CD14-positive monocyte (primary cell): ENCODE measurements at regions not wholly inside any gene's neighbourhood (a gene's known extent, or its start where the extent isn't known, plus 50 kb on each side); places are given as distances from the start of the nearest gene placed in this dataset.

ENCODE experiments used
- DNase-seq, 3 donors: peaks; one replicate each; pipeline ENCODE4 v3.0.0-alpha.2; 2011 to 2022
- H2AFZ ChIP-seq: 2 replicates; pipeline ENCODE4 v1.6.0; 2012; ENCODE audit warnings: mild to moderate bottlenecking, low read depth, low read length, inconsistent platforms; ENCODE audit not compliant: insufficient read depth, poor library complexity, severe bottlenecking
- H3K27ac ChIP-seq, 2 donors: 1 replicate in 1 of 2; 2 replicates in 1 of 2; pipeline ENCODE4 v1.5.1; 2012 to 2013; ENCODE audit warnings: low read length in 2 of 2, control low read depth in 1 of 2, inconsistent platforms in 1 of 2, low read depth in 1 of 2, mild to moderate bottlenecking in 1 of 2
- H3K27me3 ChIP-seq, 2 donors: one replicate each; pipeline versions ENCODE4 v1.6.0 to v1.6.1; 2011 to 2013; ENCODE audit warnings: low read length in 2 of 2; ENCODE audit not compliant: control insufficient read depth in 2 of 2, insufficient read depth in 2 of 2
- H3K36me3 ChIP-seq, 2 donors: replicated peaks in 1 of 2; 1 replicate in 1 of 2; 2 replicates in 1 of 2; pipeline versions ENCODE4 v1.5.1 to v1.6.1; 2012 to 2013; ENCODE audit warnings: low read length in 2 of 2, control low read depth in 1 of 2, inconsistent platforms in 1 of 2, mild to moderate bottlenecking in 1 of 2; ENCODE audit not compliant: insufficient read depth in 2 of 2, control insufficient read depth in 1 of 2
- H3K4me1 ChIP-seq, 2 donors: 1 replicate in 1 of 2; 2 replicates in 1 of 2; pipeline versions ENCODE4 v1.5.1 to v1.6.1; 2012 to 2013; ENCODE audit warnings: low read length in 2 of 2, control low read depth in 1 of 2, inconsistent platforms in 1 of 2, mild to moderate bottlenecking in 1 of 2, moderate library complexity in 1 of 2; ENCODE audit not compliant: insufficient read depth in 2 of 2, control insufficient read depth in 1 of 2
- H3K4me2 ChIP-seq: replicated peaks from 2 replicates; pipeline ENCODE3; 2012; ENCODE audit warnings: low read length, moderate library complexity, mild to moderate bottlenecking; ENCODE audit not compliant: poor library complexity, severe bottlenecking; ENCODE audit errors: extremely low read depth
- H3K4me3 ChIP-seq, 3 experiments: fragments of 200-600 bp in 1 of 3; sonication (generic) in 1 of 3; replicated peaks in 1 of 3; 1 replicate in 2 of 3; 2 replicates in 1 of 3; pipeline ENCODE4 v1.5.1; 2011 to 2013; ENCODE audit warnings: low read length in 3 of 3, mild to moderate bottlenecking in 3 of 3, control low read depth in 2 of 3, low read depth in 2 of 3, inconsistent platforms in 1 of 3, moderate library complexity in 1 of 3
- H3K79me2 ChIP-seq: 2 replicates; pipeline ENCODE4 v1.6.0; 2012; ENCODE audit warnings: mild to moderate bottlenecking, control low read depth, inconsistent platforms, low read length, moderate library complexity; ENCODE audit not compliant: insufficient read depth
- H3K9ac ChIP-seq: 2 replicates; pipeline ENCODE4 v1.6.0; 2017; ENCODE audit warnings: low read length, mild to moderate bottlenecking; ENCODE audit not compliant: insufficient read depth, poor library complexity, severe bottlenecking
- H3K9me3 ChIP-seq, 2 donors: replicated peaks in 1 of 2; 1 replicate in 1 of 2; 2 replicates in 1 of 2; pipeline versions ENCODE4 v1.5.1 to v1.6.1; 2012 to 2013; ENCODE audit warnings: low read length in 2 of 2, control low read depth in 1 of 2; ENCODE audit not compliant: control insufficient read depth in 1 of 2, insufficient read depth in 1 of 2
- H4K20me1 ChIP-seq: 2 replicates; pipeline ENCODE4 v1.6.0; 2012; ENCODE audit warnings: mild to moderate bottlenecking, low read length, control low read depth, moderate library complexity; ENCODE audit not compliant: insufficient read depth
- H3K27ac Mint-ChIP-seq, 7 donors: one replicate each; pipeline ENCODE4 v1.8.0; 2020; ENCODE audit warnings: mild to moderate bottlenecking in 7 of 7, mixed read lengths in 7 of 7, moderate library complexity in 6 of 7, inconsistent platforms in 2 of 7
- H3K27me3 Mint-ChIP-seq, 3 donors: one replicate each; pipeline ENCODE4 v1.8.0; 2021 to 2022; ENCODE audit warnings: low read depth in 3 of 3, mild to moderate bottlenecking in 3 of 3, mixed read lengths in 3 of 3, moderate library complexity in 3 of 3, inconsistent platforms in 1 of 3
- H3K36me3 Mint-ChIP-seq, 2 donors: one replicate each; pipeline ENCODE4 v1.8.0; 2020; ENCODE audit warnings: mixed read lengths in 2 of 2, inconsistent platforms in 1 of 2, mild to moderate bottlenecking in 1 of 2
- H3K4me1 Mint-ChIP-seq: one replicate; pipeline ENCODE4 v1.8.0; 2020; ENCODE audit warnings: mild to moderate bottlenecking, mixed read lengths
- H3K4me3 Mint-ChIP-seq, 2 donors: one replicate each; pipeline ENCODE4 v1.8.0; 2020; ENCODE audit warnings: mild to moderate bottlenecking in 2 of 2, mixed read lengths in 2 of 2, moderate library complexity in 1 of 2
- H3K9me3 Mint-ChIP-seq, 7 donors: one replicate each; pipeline ENCODE4 v1.8.0; 2020 to 2022; ENCODE audit warnings: mixed read lengths in 7 of 7, mild to moderate bottlenecking in 6 of 7, moderate library complexity in 6 of 7, inconsistent platforms in 2 of 7
- WGBS: methylation state at CpG from one replicate; pipeline ENCODE4 v1.1.5; 2013; ENCODE audit warnings: missing lambda C conversion rate; ENCODE audit not compliant: insufficient coverage; 5-methylcytosine and 5-hydroxymethylcytosine counted together
- intact Hi-C, 2 donors: fragments of 100-400 bp; cut with micrococcal nuclease; formaldehyde crosslinking; loops; one replicate each; pipeline versions ENCODE4 v1.15.0 to v1.15.1; 2023
- TF ChIP-seq, protein P1 (sequence below): fragments of 200-600 bp; IDR thresholded peaks from one replicate; pipeline ENCODE4 v1.8.0; 2022; ENCODE audit warnings: antibody characterized with exemption, mild to moderate bottlenecking

DNA sequence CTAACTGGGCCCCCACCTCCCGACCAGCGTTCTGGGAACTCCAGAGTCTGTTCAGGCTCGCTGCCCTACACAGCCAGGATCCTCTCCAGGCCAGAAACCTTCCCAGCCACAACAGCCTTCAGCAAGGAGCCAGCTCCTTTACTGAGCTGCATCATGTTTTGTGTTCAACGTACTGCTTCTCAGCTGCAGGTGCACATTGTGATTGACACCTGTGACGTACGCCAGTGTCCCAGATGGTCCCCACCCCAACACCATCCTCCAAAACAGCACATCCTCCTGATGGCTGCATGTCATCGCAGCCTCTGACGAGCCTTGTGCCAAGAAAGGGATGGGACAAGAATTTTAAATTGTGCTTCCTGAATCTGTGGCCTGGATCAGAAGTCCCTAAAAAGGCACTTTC is 117.5 kb downstream of the SPATA19 start:
- Histone ChIP-seq H3K27ac (no peak overlapping the region), H3K4me2 (no peak overlapping the region), H3K9ac (no peak overlapping the region), H3K9me3 (no peaks in the 10 kb centered on the region), H3K4me1 (no peaks in the 10 kb centered on the region), H3K36me3 (no peaks in the 10 kb centered on the region), H3K4me3 (no peak overlapping the region), H2AFZ (no peak overlapping the region), H3K27me3 (no peaks in the 10 kb centered on the region), H3K79me2 (no peaks in the 10 kb centered on the region), H4K20me1 (no peaks in the 10 kb centered on the region)
- H3K9me3 Mint-ChIP-seq = peaks cover 0 to 5% (median 2%) of the 10 kb centered on the region in 7 donors
- no peaks in the 10 kb centered on the region for H3K4me1 Mint-ChIP-seq
- 87% methylated on average over 8 of the region's 8 CpGs for WGBS
- H3K36me3 Mint-ChIP-seq = no peaks in the 10 kb centered on the region
- no peak overlapping the region for H3K4me3 Mint-ChIP-seq
- no peak overlapping the region for H3K27ac Mint-ChIP-seq
- no peak for DNase-seq
- TF ChIP-seq, protein P1, sequence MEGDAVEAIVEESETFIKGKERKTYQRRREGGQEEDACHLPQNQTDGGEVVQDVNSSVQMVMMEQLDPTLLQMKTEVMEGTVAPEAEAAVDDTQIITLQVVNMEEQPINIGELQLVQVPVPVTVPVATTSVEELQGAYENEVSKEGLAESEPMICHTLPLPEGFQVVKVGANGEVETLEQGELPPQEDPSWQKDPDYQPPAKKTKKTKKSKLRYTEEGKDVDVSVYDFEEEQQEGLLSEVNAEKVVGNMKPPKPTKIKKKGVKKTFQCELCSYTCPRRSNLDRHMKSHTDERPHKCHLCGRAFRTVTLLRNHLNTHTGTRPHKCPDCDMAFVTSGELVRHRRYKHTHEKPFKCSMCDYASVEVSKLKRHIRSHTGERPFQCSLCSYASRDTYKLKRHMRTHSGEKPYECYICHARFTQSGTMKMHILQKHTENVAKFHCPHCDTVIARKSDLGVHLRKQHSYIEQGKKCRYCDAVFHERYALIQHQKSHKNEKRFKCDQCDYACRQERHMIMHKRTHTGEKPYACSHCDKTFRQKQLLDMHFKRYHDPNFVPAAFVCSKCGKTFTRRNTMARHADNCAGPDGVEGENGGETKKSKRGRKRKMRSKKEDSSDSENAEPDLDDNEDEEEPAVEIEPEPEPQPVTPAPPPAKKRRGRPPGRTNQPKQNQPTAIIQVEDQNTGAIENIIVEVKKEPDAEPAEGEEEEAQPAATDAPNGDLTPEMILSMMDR = no peak
- peaks cover 0 to 4% (median 2%) of the 10 kb centered on the region in 3 donors for H3K27me3 Mint-ChIP-seq
- intact Hi-C loops = no loop called here

DNA sequence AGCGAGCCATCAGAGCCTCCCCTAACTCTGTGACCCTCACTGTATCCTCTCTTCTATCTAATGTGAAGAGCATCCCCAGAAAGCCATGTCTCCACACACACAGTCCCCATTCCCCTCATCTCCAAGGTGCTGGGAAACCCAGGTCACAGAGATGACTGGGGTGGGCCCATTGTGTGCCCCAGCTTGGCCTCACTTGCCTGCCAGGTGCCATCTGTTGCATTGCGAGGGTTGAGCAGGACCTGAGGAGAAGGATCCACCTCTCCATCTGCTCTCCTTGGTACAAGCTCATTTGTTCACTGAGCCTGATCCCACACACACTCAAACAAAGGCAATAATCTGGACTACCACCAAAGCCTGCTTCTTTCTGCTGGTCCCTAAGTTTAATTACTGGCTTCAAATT is 118.8 kb downstream of the SPATA19 start:
- no peaks in the 10 kb centered on the region for H3K36me3 ChIP-seq
- no peak overlapping the region for H3K9ac ChIP-seq
- H2AFZ ChIP-seq = no peak overlapping the region
- Mint-ChIP-seq H3K27me3 (peaks cover 0 to 4% (median 2%) of the 10 kb centered on the region in 3 donors), H3K9me3 (peaks cover 0 to 5% (median 2%) of the 10 kb centered on the region in 7 donors), H3K4me1 (no peaks in the 10 kb centered on the region), H3K27ac (no peak overlapping the region), H3K4me3 (no peak overlapping the region), H3K36me3 (no peaks in the 10 kb centered on the region)
- no peaks in the 10 kb centered on the region for H3K9me3 ChIP-seq
- no peak for DNase-seq
- no peaks in the 10 kb centered on the region for H3K27me3 ChIP-seq
- H4K20me1 ChIP-seq = no peaks in the 10 kb centered on the region
- WGBS = 87% methylated on average over 2 of the region's 2 CpGs
- H3K79me2 ChIP-seq = no peaks in the 10 kb centered on the region
- TF ChIP-seq, protein P1 = no peak
- no peaks in the 10 kb centered on the region for H3K4me1 ChIP-seq
- no peak overlapping the region for H3K4me3 ChIP-seq
- intact Hi-C loops = no loop called here
- H3K4me2 ChIP-seq = no peak overlapping the region
- H3K27ac ChIP-seq = no peak overlapping the region
